ENCODE measurements at regions not wholly inside any gene's neighbourhood (a gene's known extent, or its start where the extent isn't known, plus 50 kb on each side); places are given as distances from the start of the nearest gene placed in this dataset.

GRCh38 chr2:18237298-18237697 lies 323.2 kb downstream of the RDH14 start:
- Histone ChIP-seq H3K27ac (no peak overlapping the region), H3K27me3 (no peaks in the 10 kb centered on the region), H3K4me3 (no peak overlapping the region)

GRCh38 chr2:18232731-18233438 lies 327.6 kb downstream of the RDH14 start:
- Histone ChIP-seq H3K4me3 (no peak overlapping the region), H3K4me1 (peaks cover 13% of the 10 kb centered on the region; the same call in 1 of the 2 replicates), H3K9me3 (replicated peaks) (no peaks in the 10 kb centered on the region; the same call in 1 of the 2 replicates), H3K27ac (no peak overlapping the region), H3K27me3 (no peaks in the 10 kb centered on the region), H3K36me3 (no peaks in the 10 kb centered on the region)
- peak in 1 of 2 experiments; percentile 22 for DNase-seq

More at GRCh38 chr2:18237298-18237697, 323.2 kb downstream of the RDH14 start:
- 0 out of 2 replicates have a peak, but pooled peaks cover 3% of the 10 kb centered on the region for H3K9me3 ChIP-seq (replicated peaks)
- H3K4me1 ChIP-seq: peaks cover 13% of the 10 kb centered on the region; the same call in 1 of the 2 replicates
- no peaks in the 10 kb centered on the region for H3K36me3 ChIP-seq
- DNase-seq: no peak

GRCh38 chr2:18230668-18231067 lies 329.8 kb downstream of the RDH14 start:
- DNase-seq: no peak
- Histone ChIP-seq H3K36me3 (no peaks in the 10 kb centered on the region), H3K27me3 (no peaks in the 10 kb centered on the region), H3K4me3 (no peak overlapping the region), H3K4me1 (peaks cover 13% of the 10 kb centered on the region; the same call in 1 of the 2 replicates), H3K9me3 (replicated peaks) (no peaks in the 10 kb centered on the region; the same call in 1 of the 2 replicates), H3K27ac (no peak overlapping the region)

- H3K4me1 ChIP-seq: no peaks in the 10 kb centered on the region
- H3K4me3 ChIP-seq: no peak overlapping the region
- no peaks in the 10 kb centered on the region for H3K9me3 ChIP-seq (replicated peaks)
- no peaks in the 10 kb centered on the region for H3K36me3 ChIP-seq
- H3K27ac ChIP-seq: no peak overlapping the region
- H3K27me3 ChIP-seq: no peaks in the 10 kb centered on the region
- DNase-seq: no peak
Measured at GRCh38 chr2:18219676-18220075, 340.8 kb downstream of the RDH14 start.

- DNase-seq: no peak
- H3K27me3 ChIP-seq: no peaks in the 10 kb centered on the region
- no peaks in the 10 kb centered on the region for H3K36me3 ChIP-seq
- H3K9me3 ChIP-seq (replicated peaks): no peaks in the 10 kb centered on the region
- H3K4me1 ChIP-seq: no peaks in the 10 kb centered on the region
- no peak overlapping the region for H3K4me3 ChIP-seq
- H3K27ac ChIP-seq: no peak overlapping the region
Measured at GRCh38 chr2:18218160-18218933, 339.9 kb downstream of the KCNS3 start.

GRCh38 chr2:18214936-18215335 lies 336.5 kb downstream of the KCNS3 start:
- no peaks in the 10 kb centered on the region for H3K36me3 ChIP-seq
- no peaks in the 10 kb centered on the region for H3K27me3 ChIP-seq
- peaks cover 12% of the 10 kb centered on the region for H3K4me1 ChIP-seq
- H3K27ac ChIP-seq: no peak overlapping the region
- DNase-seq: no peak
- no peaks in the 10 kb centered on the region for H3K9me3 ChIP-seq (replicated peaks)
- no peak overlapping the region for H3K4me3 ChIP-seq

GRCh38 chr2:18213986-18214385 lies 335.5 kb downstream of the KCNS3 start:
- no peak for DNase-seq
- no peaks in the 10 kb centered on the region for H3K27me3 ChIP-seq
- H3K4me3 ChIP-seq: no peak overlapping the region
- no peaks in the 10 kb centered on the region for H3K9me3 ChIP-seq (replicated peaks)
- no peaks in the 10 kb centered on the region for H3K36me3 ChIP-seq
- peaks cover 22% of the 10 kb centered on the region for H3K4me1 ChIP-seq
- H3K27ac ChIP-seq: no peak overlapping the region

GRCh38 chr2:18209934-18210639 lies 331.6 kb downstream of the KCNS3 start:
- peak; percentile 66 to 94 for DNase-seq

GRCh38 chr2:18208956-18209355 lies 330.5 kb downstream of the KCNS3 start:
- no peaks in the 10 kb centered on the region for H3K27me3 ChIP-seq

More at GRCh38 chr2:18209934-18210639, 331.6 kb downstream of the KCNS3 start:
- Histone ChIP-seq H3K36me3 (no peaks in the 10 kb centered on the region), H3K4me3 (no peak overlapping the region), H3K27me3 (no peaks in the 10 kb centered on the region), H3K9me3 (replicated peaks) (no peaks in the 10 kb centered on the region), H3K4me1 (peaks cover 26% of the 10 kb centered on the region), H3K27ac (no peak overlapping the region)

GRCh38 chr2:18200771-18201170 lies 322.3 kb downstream of the KCNS3 start:
- Histone ChIP-seq H3K27ac (no peak overlapping the region), H3K9me3 (replicated peaks) (no peaks in the 10 kb centered on the region), H3K4me1 (no peaks in the 10 kb centered on the region), H3K36me3 (no peaks in the 10 kb centered on the region), H3K27me3 (no peaks in the 10 kb centered on the region), H3K4me3 (no peak overlapping the region)
- DNase-seq: no peak

More at GRCh38 chr2:18208956-18209355, 330.5 kb downstream of the KCNS3 start:
- peak; percentile 42 to 67 for DNase-seq
- no peak overlapping the region for H3K27ac ChIP-seq
- no peaks in the 10 kb centered on the region for H3K36me3 ChIP-seq
- H3K9me3 ChIP-seq (replicated peaks): no peaks in the 10 kb centered on the region
- H3K4me1 ChIP-seq: peaks cover 26% of the 10 kb centered on the region
- H3K4me3 ChIP-seq: no peak overlapping the region

- H3K36me3 ChIP-seq: no peaks in the 10 kb centered on the region
- no peaks in the 10 kb centered on the region for H3K9me3 ChIP-seq (replicated peaks)
- no peaks in the 10 kb centered on the region for H3K27me3 ChIP-seq
- H3K4me3 ChIP-seq: no peak overlapping the region
- H3K27ac ChIP-seq: no peak overlapping the region
- no peak for DNase-seq
- H3K4me1 ChIP-seq: no peaks in the 10 kb centered on the region
Measured at GRCh38 chr2:18198677-18199076, 320.2 kb downstream of the KCNS3 start.

- no peak for DNase-seq
- no peak overlapping the region for H3K27ac ChIP-seq
- H3K27me3 ChIP-seq: no peaks in the 10 kb centered on the region
- H3K4me1 ChIP-seq: no peaks in the 10 kb centered on the region
- no peaks in the 10 kb centered on the region for H3K9me3 ChIP-seq (replicated peaks)
- no peaks in the 10 kb centered on the region for H3K36me3 ChIP-seq
- no peak overlapping the region for H3K4me3 ChIP-seq
Measured at GRCh38 chr2:18194161-18194560, 315.7 kb downstream of the KCNS3 start.

GRCh38 chr2:18186816-18187613 lies 308.5 kb downstream of the KCNS3 start:
- no peaks in the 10 kb centered on the region for H3K27me3 ChIP-seq
- no peaks in the 10 kb centered on the region for H3K9me3 ChIP-seq (replicated peaks)
- DNase-seq: no peak
- no peak overlapping the region for H3K4me3 ChIP-seq
- no peaks in the 10 kb centered on the region for H3K36me3 ChIP-seq
- H3K27ac ChIP-seq: no peak overlapping the region
- no peaks in the 10 kb centered on the region for H3K4me1 ChIP-seq

- DNase-seq: no peak
- Histone ChIP-seq H3K4me3 (no peak overlapping the region), H3K9me3 (replicated peaks) (no peaks in the 10 kb centered on the region), H3K27ac (no peak overlapping the region), H3K4me1 (peaks cover 34% of the 10 kb centered on the region), H3K36me3 (no peaks in the 10 kb centered on the region), H3K27me3 (no peaks in the 10 kb centered on the region)
Measured at GRCh38 chr2:18182861-18183260, 304.4 kb downstream of the KCNS3 start.
